Thoracic aorta (tissue), 2 donors: ENCODE measurements at regions not wholly inside any gene's neighbourhood (a gene's known extent, or its start where the extent isn't known, plus 50 kb on each side); places are given as distances from the start of the nearest gene placed in this dataset.

ENCODE experiments used
- ATAC-seq: fragments of 150-250 bp; one replicate; pipeline ENCODE4 v1.8.0; 2017; ENCODE audit warnings: low read depth; ENCODE audit not compliant: insufficient number of reproducible peaks, low FRiP score
- DNase-seq: peaks from one replicate; pipeline ENCODE4 v3.0.0-alpha.2; 2020; ENCODE audit warnings: low spot score
- H3K27ac ChIP-seq, 2 donors: fragments of 200-600 bp; sonication (generic); 1 replicate in 1 of 2; 2 replicates in 1 of 2; pipeline ENCODE4 v1.5.1; 2016; ENCODE audit warnings: mild to moderate bottlenecking in 2 of 2, moderate library complexity in 2 of 2
- H3K27me3 ChIP-seq: fragments of 200-600 bp; sonication (generic); replicated peaks from 2 replicates; pipeline ENCODE4 v1.6.0; 2016; ENCODE audit warnings: mild to moderate bottlenecking; ENCODE audit not compliant: insufficient read depth
- H3K36me3 ChIP-seq: fragments of 200-600 bp; sonication (generic); one replicate; pipeline ENCODE4 v1.5.1; 2016
- H3K4me1 ChIP-seq, 2 donors: fragments of 200-600 bp; sonication (generic); 1 replicate in 1 of 2; 2 replicates in 1 of 2; pipeline versions ENCODE4 v1.5.1 to v1.6.0; 2016; ENCODE audit warnings: low read depth in 2 of 2, mild to moderate bottlenecking in 1 of 2; ENCODE audit not compliant: control insufficient read depth in 1 of 2
- H3K4me3 ChIP-seq: fragments of 200-600 bp; sonication (generic); 2 replicates; pipeline ENCODE4 v1.5.1; 2016; ENCODE audit warnings: mild to moderate bottlenecking
- H3K9me3 ChIP-seq: fragments of 200-600 bp; sonication (generic); 2 replicates; pipeline ENCODE4 v1.5.1; 2016
- CTCF ChIP-seq: fragments of 200-600 bp; sonication (generic); IDR thresholded peaks from one replicate; pipeline ENCODE4 v1.5.1; 2019; ENCODE audit warnings: antibody characterized with exemption

- no peak for ATAC-seq
- H3K9me3 ChIP-seq: no peaks in the 10 kb centered on the region
- no peaks in the 10 kb centered on the region for H3K36me3 ChIP-seq
- TF ChIP-seq CTCF: no peak
- no peak for DNase-seq
- H3K4me1 ChIP-seq: no peaks in the 10 kb centered on the region
- H3K27ac ChIP-seq: no peak overlapping the region
- H3K4me3 ChIP-seq: no peak overlapping the region
- H3K27me3 ChIP-seq: no peaks in the 10 kb centered on the region
Measured at GRCh38 chr6:40973304-40973703, 65.7 kb downstream of the UNC5CL start.

- no peak for ATAC-seq
- Histone ChIP-seq H3K4me3 (no peak overlapping the region), H3K36me3 (no peaks in the 10 kb centered on the region), H3K27me3 (no peaks in the 10 kb centered on the region), H3K27ac (no peak overlapping the region), H3K4me1 (no peaks in the 10 kb centered on the region), H3K9me3 (no peaks in the 10 kb centered on the region)
- no peak for DNase-seq
- TF ChIP-seq CTCF: no peak
Measured at GRCh38 chr6:40972814-40973213, 66.2 kb downstream of the UNC5CL start.

DNA sequence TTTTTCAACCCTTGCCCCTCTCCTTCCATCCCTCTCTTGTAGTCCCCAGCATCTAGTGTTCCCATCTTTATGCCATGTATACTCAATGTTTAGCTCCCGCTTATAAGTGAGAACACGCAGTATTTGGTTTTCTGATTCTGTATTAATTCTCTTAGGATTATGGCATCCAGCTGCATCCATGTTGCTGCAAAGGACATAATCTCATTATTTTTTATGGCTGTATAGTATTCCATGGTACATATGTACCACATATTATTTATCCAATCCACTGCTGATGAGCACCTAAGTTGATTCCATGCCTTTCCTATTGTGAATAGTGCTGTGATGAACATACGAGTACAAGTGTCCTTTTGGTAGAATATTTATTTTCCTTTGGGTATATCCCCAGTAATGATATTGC lies 66.8 kb downstream of the UNC5CL start:
- H3K27me3 ChIP-seq: no peaks in the 10 kb centered on the region
- no peak overlapping the region for H3K4me3 ChIP-seq
- no peak for TF ChIP-seq CTCF
- ATAC-seq (no peak), DNase-seq (no peak)
- H3K27ac ChIP-seq: no peak overlapping the region
- H3K36me3 ChIP-seq: no peaks in the 10 kb centered on the region
- no peaks in the 10 kb centered on the region for H3K4me1 ChIP-seq
- H3K9me3 ChIP-seq: no peaks in the 10 kb centered on the region

DNA sequence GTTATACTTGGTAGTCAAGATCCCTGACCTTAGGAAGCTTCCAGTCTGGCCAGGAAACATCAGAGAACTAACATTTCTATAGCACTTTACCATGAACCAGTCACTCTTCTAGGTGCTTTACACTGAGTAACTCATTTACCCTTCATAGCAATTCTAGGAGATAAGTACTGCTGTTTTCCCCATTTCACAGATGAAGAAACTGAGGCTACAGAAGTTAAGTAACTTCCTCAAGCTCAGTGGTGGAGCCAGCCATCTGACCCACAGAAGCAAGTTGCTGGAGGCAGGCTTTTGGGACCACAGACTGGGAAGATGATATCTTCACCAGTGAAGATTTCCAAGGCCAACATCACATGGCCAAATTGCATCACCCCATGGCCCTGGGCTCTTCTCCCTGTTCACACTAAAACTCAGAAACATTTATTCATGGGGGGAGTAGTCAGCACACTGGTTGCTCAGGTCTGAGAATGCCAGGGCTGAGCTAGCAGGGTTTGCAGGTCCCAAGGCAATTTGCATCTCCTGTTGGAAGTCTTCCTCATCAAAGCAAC lies 70.3 kb downstream of the UNC5CL start:
- no peaks in the 10 kb centered on the region for H3K4me1 ChIP-seq
- ATAC-seq (no peak), DNase-seq (no peak)
- H3K27me3 ChIP-seq: no peaks in the 10 kb centered on the region
- no peak for TF ChIP-seq CTCF
- H3K9me3 ChIP-seq: no peaks in the 10 kb centered on the region
- H3K27ac ChIP-seq: no peak overlapping the region
- H3K4me3 ChIP-seq: no peak overlapping the region
- H3K36me3 ChIP-seq: no peaks in the 10 kb centered on the region

DNA sequence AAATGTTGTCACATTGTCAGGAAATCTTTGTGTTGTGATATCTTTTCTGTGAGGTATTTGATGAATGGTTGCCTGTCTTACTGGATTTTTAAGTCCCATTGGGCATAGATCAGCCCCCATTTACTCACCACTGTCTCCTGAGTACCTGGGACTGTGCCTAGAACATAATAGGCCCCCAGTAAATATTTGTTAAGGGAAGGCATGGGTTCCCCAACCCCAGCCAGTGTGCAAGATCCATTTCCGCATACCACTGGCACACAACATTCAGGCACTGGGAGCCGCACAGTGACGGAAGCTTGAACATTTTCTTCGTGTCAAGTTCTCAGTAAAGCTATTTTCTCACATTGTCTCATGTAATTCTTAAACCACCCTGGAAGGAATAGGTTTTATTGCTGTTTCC lies 72.2 kb downstream of the UNC5CL start:
- ATAC-seq: no peak
- no peak overlapping the region for H3K27ac ChIP-seq

More for the DNA sequence above, 72.2 kb downstream of the UNC5CL start:
- Histone ChIP-seq H3K4me3 (no peak overlapping the region), H3K36me3 (no peaks in the 10 kb centered on the region), H3K9me3 (no peaks in the 10 kb centered on the region), H3K4me1 (no peaks in the 10 kb centered on the region), H3K27me3 (no peaks in the 10 kb centered on the region)
- DNase-seq: no peak
- TF ChIP-seq CTCF: no peak
